H1 (cell line): ENCODE measurements at regions not wholly inside any gene's neighbourhood (a gene's known extent, or its start where the extent isn't known, plus 50 kb on each side); places are given as distances from the start of the nearest gene placed in this dataset.

ENCODE experiments used
- CTCF ChIA-PET: fragments of 300-600 bp; sonication (Branson Sonifier 250); formaldehyde crosslinking; loops from one replicate; lab custom pipeline; 2021; ENCODE audit not compliant: partially characterized antibody; lab: Charles Lee
- POLR2A ChIA-PET: fragments of 300-600 bp; sonication (Branson Sonifier 250); formaldehyde crosslinking; loops from one replicate; lab custom pipeline; 2021; ENCODE audit warnings: inconsistent platforms; ENCODE audit not compliant: partially characterized antibody; lab: Charles Lee
- DNase-seq, 2 experiments: peaks; one replicate each; pipeline versions ENCODE4 v3.0.0 to v3.0.0-alpha.2; 2010 to 2022; ENCODE audit warnings: low spot score in 2 of 2, low read depth in 1 of 2, mixed read lengths in 1 of 2
- FAIRE-seq: peaks from 2 replicates; lab custom pipeline; 2011; peaks lifted over from hg19 to GRCh38; lab: Jason Lieb, UNC
- H2AFZ ChIP-seq: 2 replicates; pipeline ENCODE4 v1.8.1; 2012; ENCODE audit warnings: low read length, inconsistent platforms
- H2AK5ac ChIP-seq: 2 replicates; pipeline ENCODE4 v1.6.1; 2013; ENCODE audit warnings: low read depth, low read length
- H2BK120ac ChIP-seq: replicated peaks from 2 replicates; pipeline ENCODE3; 2013; ENCODE audit warnings: low read depth, low read length, inconsistent platforms
- H2BK12ac ChIP-seq: 2 replicates; pipeline ENCODE4 v1.6.1; 2013; ENCODE audit warnings: low read depth, low read length
- H2BK15ac ChIP-seq: 2 replicates; pipeline ENCODE4 v1.6.1; 2013; ENCODE audit warnings: low read length
- H2BK20ac ChIP-seq: 2 replicates; pipeline ENCODE4 v1.6.1; 2013; ENCODE audit warnings: low read length
- H2BK5ac ChIP-seq: 2 replicates; pipeline ENCODE4 v1.6.1; 2013; ENCODE audit warnings: low read depth, low read length
- H3K14ac ChIP-seq: 2 replicates; pipeline ENCODE4 v1.6.1; 2013; ENCODE audit warnings: inconsistent platforms; ENCODE audit not compliant: insufficient read length
- H3K18ac ChIP-seq: 2 replicates; pipeline ENCODE4 v1.6.1; 2013; ENCODE audit warnings: low read length; ENCODE audit errors: extremely low read depth
- H3K23ac ChIP-seq: 2 replicates; pipeline ENCODE4 v1.6.1; 2013; ENCODE audit warnings: inconsistent platforms; ENCODE audit not compliant: insufficient read length
- H3K23me2 ChIP-seq: 2 replicates; pipeline ENCODE4 v1.6.1; 2013; ENCODE audit warnings: low read depth, low read length
- H3K27ac ChIP-seq: 2 replicates; pipeline ENCODE4 v1.6.1; 2011; ENCODE audit warnings: low read depth, low read length, inconsistent platforms
- H3K27me3 ChIP-seq, 4 experiments: replicated peaks in 1 of 4; 1 replicate in 1 of 4; 2 replicates in 3 of 4; pipeline versions ENCODE4 v1.6.1 to v1.8.1; 2011 to 2013; ENCODE audit warnings: low read length in 3 of 4, mild to moderate bottlenecking in 3 of 4, inconsistent platforms in 2 of 4, mixed read lengths in 2 of 4, moderate library complexity in 1 of 4; ENCODE audit not compliant: control insufficient read depth in 3 of 4, insufficient read depth in 3 of 4; ENCODE audit errors: extremely low read depth in 1 of 4
- H3K36me3 ChIP-seq, 4 experiments: 2 replicates each; pipeline versions ENCODE4 v1.6.1 to v1.8.1; 2011 to 2013; ENCODE audit warnings: mild to moderate bottlenecking in 4 of 4, low read length in 3 of 4, moderate library complexity in 2 of 4, control low read depth in 1 of 4, inconsistent platforms in 1 of 4; ENCODE audit not compliant: insufficient read depth in 4 of 4, control insufficient read depth in 2 of 4
- H3K4ac ChIP-seq: replicated peaks from 2 replicates; pipeline ENCODE3; 2013; ENCODE audit warnings: low read length, low read depth, mixed read lengths, inconsistent platforms; ENCODE audit not compliant: insufficient read length
- H3K4me1 ChIP-seq, 4 experiments: replicated peaks in 1 of 4; 1 replicate in 1 of 4; 2 replicates in 3 of 4; pipeline versions ENCODE4 v1.6.1 to v1.8.1; 2011 to 2013; ENCODE audit warnings: low read length in 3 of 4, inconsistent platforms in 2 of 4, mixed read lengths in 1 of 4; ENCODE audit not compliant: insufficient read depth in 4 of 4, control insufficient read depth in 3 of 4
- H3K4me2 ChIP-seq, 2 experiments: 2 replicates each; pipeline versions ENCODE4 v1.6.1 to v1.8.1; 2011 to 2013; ENCODE audit warnings: low read depth in 2 of 2, low read length in 2 of 2, control low read depth in 1 of 2, inconsistent platforms in 1 of 2, mild to moderate bottlenecking in 1 of 2; ENCODE audit not compliant: insufficient read depth in 1 of 2
- H3K4me3 ChIP-seq, 4 experiments: fragments of 200-600, 300-600 bp in 1 of 4; sonication (generic), shearing (Covaris generic), sonication (Bioruptor Twin) in 1 of 4; 2 replicates each; pipeline versions ENCODE4 v1.5.1 to v1.8.1; 2011 to 2016; ENCODE audit warnings: low read length in 4 of 4, low read depth in 3 of 4, control low read depth in 2 of 4, inconsistent platforms in 2 of 4, mild to moderate bottlenecking in 2 of 4, mixed read lengths in 1 of 4, moderate library complexity in 1 of 4; ENCODE audit not compliant: insufficient read depth in 2 of 4; ENCODE audit errors: extremely low read depth in 1 of 4
- H3K56ac ChIP-seq: replicated peaks from 2 replicates; pipeline ENCODE3; 2013; ENCODE audit warnings: low read depth, mild to moderate bottlenecking, mixed read lengths, low read length, inconsistent platforms; ENCODE audit not compliant: insufficient read length
- H3K79me1 ChIP-seq: 2 replicates; pipeline ENCODE4 v1.6.1; 2013; ENCODE audit warnings: low read depth, low read length, control low read depth
- H3K79me2 ChIP-seq, 2 experiments: 2 replicates each; pipeline versions ENCODE4 v1.6.1 to v1.8.1; 2012 to 2013; ENCODE audit warnings: low read length in 2 of 2, mild to moderate bottlenecking in 2 of 2, inconsistent platforms in 1 of 2; ENCODE audit not compliant: insufficient read depth in 2 of 2, control insufficient read depth in 1 of 2
- H3K9ac ChIP-seq, 4 experiments: replicated peaks in 1 of 4; 1 replicate in 1 of 4; 2 replicates in 3 of 4; pipeline versions ENCODE4 v1.6.1 to v1.8.1; 2011 to 2013; ENCODE audit warnings: low read depth in 3 of 4, low read length in 3 of 4, control low read depth in 2 of 4, mild to moderate bottlenecking in 2 of 4, moderate library complexity in 2 of 4, inconsistent platforms in 1 of 4; ENCODE audit errors: extremely low read depth in 1 of 4
- H3K9me3 ChIP-seq, 2 experiments: 2 replicates each; pipeline versions ENCODE4 v1.6.1 to v1.8.1; 2012 to 2013; ENCODE audit warnings: mild to moderate bottlenecking in 2 of 2, moderate library complexity in 2 of 2, control low read depth in 1 of 2, inconsistent platforms in 1 of 2, low read depth in 1 of 2, low read length in 1 of 2, mixed read lengths in 1 of 2; ENCODE audit not compliant: insufficient read depth in 2 of 2
- H4K20me1 ChIP-seq, 2 experiments: replicated peaks in 1 of 2; 2 replicates each; pipeline versions ENCODE3 to v1.8.1; 2011 to 2013; ENCODE audit warnings: inconsistent platforms in 2 of 2, low read length in 2 of 2, mild to moderate bottlenecking in 1 of 2; ENCODE audit not compliant: insufficient read depth in 2 of 2, control insufficient read depth in 1 of 2
- H4K5ac ChIP-seq: 2 replicates; pipeline ENCODE4 v1.6.1; 2013; ENCODE audit warnings: low read length, low read depth, mixed read lengths, inconsistent platforms; ENCODE audit not compliant: insufficient read length
- H4K8ac ChIP-seq: 2 replicates; pipeline ENCODE4 v1.8.0; 2013; ENCODE audit warnings: mild to moderate bottlenecking, moderate library complexity, low read length, inconsistent platforms; ENCODE audit not compliant: insufficient read depth; ENCODE audit errors: extremely low read depth
- H4K91ac ChIP-seq: replicated peaks from 2 replicates; pipeline ENCODE3; 2013; ENCODE audit warnings: low read length, mixed read lengths, inconsistent platforms; ENCODE audit not compliant: insufficient read length
- ASH2L ChIP-seq: fragments of 200-600, 300-600 bp; sonication (generic); IDR thresholded peaks from one replicate; pipeline ENCODE4 v1.7.1; 2017; ENCODE audit warnings: low read length
- CHD2 ChIP-seq: IDR thresholded peaks from 2 replicates; pipeline ENCODE4 v1.6.1; 2012; ENCODE audit warnings: low read length, improper control_type of control experiment
- CREB1 ChIP-seq: IDR thresholded peaks from 2 replicates; pipeline ENCODE4 v1.6.1; 2012; ENCODE audit warnings: inconsistent platforms
- CTBP2 ChIP-seq: IDR thresholded peaks from 2 replicates; pipeline ENCODE4 v1.7.0; 2011; ENCODE audit warnings: borderline replicate concordance, mild to moderate bottlenecking, moderate library complexity, mixed read lengths, low read length; ENCODE audit not compliant: insufficient read depth, insufficient read length
- GABPA ChIP-seq: IDR thresholded peaks from 2 replicates; pipeline ENCODE4 v1.6.1; 2011; ENCODE audit warnings: mild to moderate bottlenecking, low read length, moderate library complexity, borderline replicate concordance; ENCODE audit not compliant: insufficient read depth
- GTF2F1 ChIP-seq: IDR thresholded peaks from 2 replicates; pipeline ENCODE4 v1.6.1; 2012; ENCODE audit warnings: low read depth, low read length, improper control_type of control experiment, borderline replicate concordance
- JUND ChIP-seq: IDR thresholded peaks from 2 replicates; pipeline ENCODE4 v1.6.1; 2011; ENCODE audit warnings: mild to moderate bottlenecking, improper control_type of control experiment, low read length
- NRF1 ChIP-seq: IDR thresholded peaks from 2 replicates; pipeline ENCODE4 v1.6.1; 2011; ENCODE audit warnings: mild to moderate bottlenecking, low read depth, low read length, improper control_type of control experiment
- RAD21 ChIP-seq, 2 experiments: IDR thresholded peaks in 1 of 2; conservative IDR thresholded peaks in 1 of 2; 2 replicates each; pipeline ENCODE4 v1.6.1; 2011; ENCODE audit warnings: low read depth in 2 of 2, low read length in 2 of 2, improper control_type of control experiment in 1 of 2, inconsistent platforms in 1 of 2, mild to moderate bottlenecking in 1 of 2, moderate library complexity in 1 of 2
- RBBP5 ChIP-seq: IDR thresholded peaks from 2 replicates; pipeline ENCODE4 v1.7.1; 2012; ENCODE audit warnings: low read depth, mild to moderate bottlenecking, inconsistent platforms, low read length, moderate library complexity, borderline replicate concordance
- SIN3A ChIP-seq, 2 experiments: IDR thresholded peaks in 1 of 2; conservative IDR thresholded peaks in 1 of 2; 2 replicates each; pipeline ENCODE4 v1.6.1; 2011 to 2012; ENCODE audit warnings: low read length in 2 of 2, improper control_type of control experiment in 1 of 2, low read depth in 1 of 2, mild to moderate bottlenecking in 1 of 2
- SIRT6 ChIP-seq: IDR thresholded peaks from one replicate; pipeline ENCODE4 v1.7.1; 2012; ENCODE audit warnings: low read length, inconsistent platforms
- SIX5 ChIP-seq: IDR thresholded peaks from 2 replicates; pipeline ENCODE4 v1.6.1; 2011; ENCODE audit warnings: mild to moderate bottlenecking, low read depth, low read length
- SRF ChIP-seq: IDR thresholded peaks from 2 replicates; pipeline ENCODE4 v1.6.1; 2011; ENCODE audit warnings: mild to moderate bottlenecking, low read depth, low read length, moderate library complexity
- TBP ChIP-seq: IDR thresholded peaks from 2 replicates; pipeline ENCODE4 v1.6.1; 2011; ENCODE audit warnings: low read depth, low read length, improper control_type of control experiment
- WGBS, 2 experiments: shearing (Covaris generic) in 1 of 2; methylation state at CpG; one replicate each; pipeline versions ENCODE4 v1.1.6 to v1.1.7; 2013 to 2015; ENCODE audit warnings: low lambda C conversion rate in 2 of 2, mixed read lengths in 2 of 2, inconsistent platforms in 1 of 2, low coverage in 1 of 2, missing lambda C conversion rate in 1 of 2; ENCODE audit not compliant: insufficient replicate concordance in 2 of 2, insufficient coverage in 1 of 2, insufficient read length in 1 of 2; ENCODE audit errors: extremely low coverage in 1 of 2, missing lambda C conversion rate in 1 of 2; 5-methylcytosine and 5-hydroxymethylcytosine counted together

DNA sequence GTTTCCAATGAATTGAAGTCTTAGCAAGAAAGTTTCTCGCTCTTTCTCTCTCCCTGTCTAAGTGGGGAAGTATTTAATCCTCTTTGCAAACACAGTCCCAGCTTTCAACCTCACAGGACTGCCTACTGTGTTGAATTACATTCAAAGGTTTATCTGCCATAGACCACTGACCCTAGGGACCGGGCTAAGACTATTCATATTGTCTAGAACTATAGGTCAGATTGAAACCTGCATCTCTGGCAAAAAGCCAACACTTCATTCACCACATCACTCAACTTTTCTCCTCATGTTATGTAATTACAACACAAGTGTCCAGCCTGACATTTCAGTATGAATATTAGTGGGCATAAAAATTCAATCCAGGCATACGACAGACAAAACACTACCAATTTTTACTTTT is 314.7 kb upstream of the RSPO3 start:
- Histone ChIP-seq H3K9me3 (no peaks in the 10 kb centered on the region), H3K4me2 (no peak overlapping the region), H4K5ac (no peak overlapping the region), H3K79me2 (no peaks in the 10 kb centered on the region), H3K56ac (no peak overlapping the region), H2BK12ac (no peak overlapping the region), H2BK20ac (no peak overlapping the region), H2BK5ac (no peak overlapping the region), H2BK120ac (no peak overlapping the region), H4K91ac (no peak overlapping the region), H3K4me1 (no peaks in the 10 kb centered on the region), H3K79me1 (no peaks in the 10 kb centered on the region), H3K14ac (no peak overlapping the region), H3K23ac (no peak overlapping the region), H2BK15ac (no peak overlapping the region), H2AK5ac (no peak overlapping the region)
- POLR2A ChIA-PET: no interaction called here
- CTCF ChIA-PET: interaction anchor here (0.6 to 2.7 kb wide), 26 partner anchors 9 to 446 kb away, joined by 3 to 22 read pairs (median 3); no protein-coding TSS in a partner anchor
- 88% methylated on average over 3 of the region's 3 CpGs; no CpG with 5 or more reads in 1 of the 2 experiments for WGBS, 2 experiments
- TF ChIP-seq CREB1 (no peak), SRF (no peak), SIRT6 (no peak), JUND (no peak), GABPA (no peak), SIX5 (no peak), CHD2 (no peak), ASH2L (no peak), RAD21 (IDR thresholded peaks at IDR 0.05 in 1 of 2, conservative IDR thresholded peaks at IDR 0.05 in 1 of 2; ENCODE audit: low read depth in 2 of 2, low read length in 2 of 2) (no peak), SIN3A (conservative IDR thresholded peaks at IDR 0.05 in 1 of 2, IDR thresholded peaks at IDR 0.05 in 1 of 2; ENCODE audit: low read depth in 1 of 2, low read length in 2 of 2) (no peak), GTF2F1 (no peak), NRF1 (no peak), RBBP5 (no peak), TBP (no peak), CTBP2 (no peak)
- TF ChIP-seq, all 59 proteins: peak for 0
- Histone ChIP-seq H4K8ac (no peak overlapping the region), H3K23me2 (no peaks in the 10 kb centered on the region), H3K27ac (no peak overlapping the region), H3K9ac (no peak overlapping the region), H3K4me3 (no peak overlapping the region), H3K36me3 (no peaks in the 10 kb centered on the region), H3K27me3 (no peaks in the 10 kb centered on the region), H3K18ac (no peak overlapping the region), H3K4ac (no peak overlapping the region), H2AFZ (no peak overlapping the region), H4K20me1 (no peaks in the 10 kb centered on the region)
- FAIRE-seq (no peak), DNase-seq (no peak)
